AG09309 (cell line): ENCODE measurements at regions not wholly inside any gene's neighbourhood (a gene's known extent, or its start where the extent isn't known, plus 50 kb on each side); places are given as distances from the start of the nearest gene placed in this dataset.

Experiments used
- DNase-seq: peaks from one replicate; pipeline ENCODE4 v3.0.0-alpha.2; 2010; ENCODE audit warnings: low read depth
- H3K4me3 ChIP-seq: 2 replicates; pipeline ENCODE4 v1.5.1; 2011; ENCODE audit warnings: mild to moderate bottlenecking, low read depth, low read length, moderate library complexity; ENCODE audit not compliant: control insufficient read depth
- TF ChIP-seq, protein P1 (sequence below): IDR thresholded peaks from 2 replicates; pipeline ENCODE4 v1.5.1; 2011; ENCODE audit warnings: mild to moderate bottlenecking, low read depth, low read length, inconsistent platforms; ENCODE audit not compliant: insufficient read depth, control insufficient read depth; ENCODE audit errors: missing control alignments

- no peak for DNase-seq
These were observed 499.5 kb upstream of the SPRY2 start for GRCh38 chr13:80840316-80840976.

DNA sequence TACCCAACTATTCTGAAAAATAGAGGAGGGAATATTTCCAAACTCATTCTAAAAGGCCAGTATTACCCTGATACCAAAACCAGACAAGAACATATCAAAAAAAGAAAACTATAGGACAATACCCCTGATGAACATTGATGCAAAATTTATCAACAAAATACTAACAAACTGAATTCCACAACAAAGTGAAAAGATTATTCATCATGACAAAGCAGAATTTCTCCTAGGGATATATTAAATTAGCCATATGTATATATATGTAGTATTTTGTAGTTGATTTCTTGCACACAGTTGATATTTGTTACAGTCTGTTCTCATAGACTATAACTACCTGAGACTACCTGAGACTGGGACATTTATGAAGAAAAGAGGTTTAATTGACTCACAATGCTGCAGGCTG is 495.0 kb upstream of the SPRY2 start:
- H3K4me3 ChIP-seq: no peak overlapping the region
- TF ChIP-seq, protein P1, sequence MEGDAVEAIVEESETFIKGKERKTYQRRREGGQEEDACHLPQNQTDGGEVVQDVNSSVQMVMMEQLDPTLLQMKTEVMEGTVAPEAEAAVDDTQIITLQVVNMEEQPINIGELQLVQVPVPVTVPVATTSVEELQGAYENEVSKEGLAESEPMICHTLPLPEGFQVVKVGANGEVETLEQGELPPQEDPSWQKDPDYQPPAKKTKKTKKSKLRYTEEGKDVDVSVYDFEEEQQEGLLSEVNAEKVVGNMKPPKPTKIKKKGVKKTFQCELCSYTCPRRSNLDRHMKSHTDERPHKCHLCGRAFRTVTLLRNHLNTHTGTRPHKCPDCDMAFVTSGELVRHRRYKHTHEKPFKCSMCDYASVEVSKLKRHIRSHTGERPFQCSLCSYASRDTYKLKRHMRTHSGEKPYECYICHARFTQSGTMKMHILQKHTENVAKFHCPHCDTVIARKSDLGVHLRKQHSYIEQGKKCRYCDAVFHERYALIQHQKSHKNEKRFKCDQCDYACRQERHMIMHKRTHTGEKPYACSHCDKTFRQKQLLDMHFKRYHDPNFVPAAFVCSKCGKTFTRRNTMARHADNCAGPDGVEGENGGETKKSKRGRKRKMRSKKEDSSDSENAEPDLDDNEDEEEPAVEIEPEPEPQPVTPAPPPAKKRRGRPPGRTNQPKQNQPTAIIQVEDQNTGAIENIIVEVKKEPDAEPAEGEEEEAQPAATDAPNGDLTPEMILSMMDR: no peak
- no peak for DNase-seq

More at GRCh38 chr13:80840316-80840976, 499.5 kb upstream of the SPRY2 start:
- no peak overlapping the region for H3K4me3 ChIP-seq
- TF ChIP-seq, protein P1: no peak

GRCh38 chr13:80830431-80830830 is 489.5 kb upstream of the SPRY2 start:
- TF ChIP-seq, protein P1: no peak
- no peak for DNase-seq
- no peak overlapping the region for H3K4me3 ChIP-seq

GRCh38 chr13:80828759-80829158 is 487.8 kb upstream of the SPRY2 start:
- TF ChIP-seq, protein P1: no peak
- DNase-seq: no peak

DNA sequence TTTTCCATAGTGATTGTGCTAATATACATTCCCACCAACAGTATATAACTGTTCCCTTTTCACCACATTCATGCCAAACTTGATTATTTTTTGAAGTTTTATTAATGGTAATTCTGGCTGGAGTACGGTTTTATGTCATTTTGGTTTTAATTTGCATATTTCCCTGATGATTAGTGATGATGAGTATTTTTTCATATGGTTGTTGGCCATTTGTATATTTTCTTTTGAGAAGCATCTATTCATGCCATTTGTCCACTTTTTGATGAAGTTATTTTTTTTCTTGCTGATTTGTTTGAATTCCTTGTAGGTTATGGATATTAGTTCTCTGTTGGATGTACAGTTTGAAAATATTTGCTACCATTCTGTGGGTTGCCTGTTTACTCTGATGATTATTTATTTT is 484.4 kb upstream of the SPRY2 start:
- DNase-seq: no peak
- H3K4me3 ChIP-seq: no peak overlapping the region
- TF ChIP-seq, protein P1: no peak

More at GRCh38 chr13:80828759-80829158, 487.8 kb upstream of the SPRY2 start:
- no peak overlapping the region for H3K4me3 ChIP-seq

GRCh38 chr13:80824229-80824628 is 483.3 kb upstream of the SPRY2 start:
- H3K4me3 ChIP-seq: no peak overlapping the region
- TF ChIP-seq, protein P1: no peak
- DNase-seq: no peak
